Anterior cingulate cortex (tissue), 58 donors: ENCODE measurements at regions not wholly inside any gene's neighbourhood (a gene's known extent, or its start where the extent isn't known, plus 50 kb on each side); places are given as distances from the start of the nearest gene placed in this dataset.
A peak's percentile ranks its signal among the peaks of the same experiment; 100 is the strongest.

ENCODE experiments used
- DNase-seq, 58 donors: peaks; one replicate each; lab custom pipeline; 2025; lab: John Stamatoyannopoulos, UW

DNA sequence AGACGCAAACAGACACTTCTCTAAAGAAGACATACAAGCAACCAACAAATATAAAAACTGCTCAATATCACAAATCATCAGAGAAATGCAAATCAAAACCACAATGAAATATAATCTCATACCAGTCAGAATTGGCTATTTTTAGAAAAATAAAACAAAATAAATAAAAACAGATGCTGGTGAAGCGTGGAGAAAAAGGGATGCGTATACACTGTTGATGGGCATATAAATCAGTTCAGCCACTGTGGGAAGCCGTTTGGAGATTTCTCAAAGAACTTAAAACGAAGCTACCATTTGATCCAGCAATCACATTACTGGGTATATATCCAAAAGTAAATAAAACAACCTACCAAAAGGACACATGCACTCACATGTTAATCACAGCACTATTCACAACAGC lies 206.2 kb downstream of the HNMT start:
- DNase-seq, result no peak

DNA sequence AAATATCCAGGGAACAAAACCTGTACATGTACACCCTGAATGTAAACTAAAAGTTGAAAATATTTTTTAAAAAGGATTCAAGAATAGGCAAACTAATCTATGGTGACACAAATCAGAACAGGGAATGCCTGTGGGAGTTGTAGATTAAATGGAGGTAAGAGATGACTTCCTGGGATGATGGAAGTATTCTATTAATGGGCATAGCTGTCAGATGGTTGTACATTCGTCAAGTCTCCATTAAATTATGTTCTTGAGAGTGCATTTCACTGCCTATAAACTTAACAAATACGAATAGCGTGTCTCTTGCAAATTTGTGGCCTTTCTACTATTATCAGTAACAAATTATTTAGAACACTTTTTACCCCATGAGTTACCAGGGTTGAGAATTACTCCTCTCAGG lies 207.0 kb downstream of the HNMT start:
- DNase-seq, result no peak

DNA sequence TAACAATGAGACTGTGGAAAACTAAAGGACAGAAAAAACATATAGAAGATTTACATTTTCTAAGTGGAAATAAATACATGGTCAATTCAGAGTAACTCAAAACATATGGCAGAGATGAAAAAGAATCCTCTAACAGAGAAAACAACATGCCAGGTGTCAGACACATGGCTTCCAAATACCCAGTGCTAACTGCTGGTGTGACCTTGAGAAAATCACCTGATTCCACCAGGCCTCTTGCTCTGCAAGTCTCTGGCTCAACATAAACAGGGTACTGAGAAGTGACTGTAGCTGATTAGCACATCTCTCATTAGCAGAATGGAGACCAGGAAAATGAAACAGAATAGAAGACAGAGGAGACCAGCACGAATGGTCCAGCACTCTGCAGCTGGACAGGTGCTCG lies 210.8 kb downstream of the HNMT start:
- no peak for DNase-seq

DNA sequence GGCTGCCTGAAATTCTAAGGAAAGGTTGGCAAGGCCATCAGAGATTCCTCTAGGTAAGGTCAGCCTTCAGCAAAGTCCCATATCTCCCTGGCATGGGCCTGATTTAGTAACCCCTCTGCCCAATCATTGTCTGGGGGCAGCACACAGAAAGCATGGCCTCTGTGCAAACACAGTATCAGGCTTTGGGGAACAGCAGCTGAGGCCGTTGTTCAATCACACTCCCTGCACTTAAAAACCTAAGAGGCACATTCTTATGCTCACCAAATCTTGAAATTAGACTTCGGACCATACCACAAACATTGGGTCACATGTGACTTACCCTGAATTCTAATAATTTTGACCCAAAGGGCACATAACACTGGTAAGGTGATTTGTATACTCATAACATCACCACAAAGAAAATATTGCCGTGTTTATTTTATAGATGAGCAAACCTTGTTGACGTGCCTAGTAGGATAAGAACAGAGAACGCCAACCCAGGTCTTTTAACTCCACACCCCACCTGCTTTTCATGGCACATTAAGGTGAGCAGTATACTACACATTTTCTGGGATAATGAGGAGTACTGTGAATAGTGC lies 212.7 kb downstream of the HNMT start:
- DNase-seq, result no peak

DNA sequence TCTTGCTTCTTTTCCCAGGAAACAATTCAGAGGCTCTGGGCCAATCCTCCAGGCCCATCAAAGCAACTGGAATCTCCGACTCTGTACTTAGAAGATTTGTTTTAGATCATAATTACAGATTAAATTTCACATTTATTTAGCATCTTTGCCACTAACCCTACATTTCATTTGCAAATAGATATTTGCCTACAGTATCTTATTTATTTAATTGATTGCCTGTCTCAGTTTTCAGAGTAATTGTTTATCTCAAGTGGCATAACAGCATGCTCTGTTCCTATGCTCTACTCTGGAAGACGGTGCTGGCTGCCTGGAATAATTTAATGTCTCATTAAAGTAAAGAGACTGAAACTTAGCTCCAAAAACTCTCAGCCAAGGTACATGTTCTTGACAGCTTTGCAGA lies 213.4 kb downstream of the HNMT start:
- DNase-seq, result no peak

DNA sequence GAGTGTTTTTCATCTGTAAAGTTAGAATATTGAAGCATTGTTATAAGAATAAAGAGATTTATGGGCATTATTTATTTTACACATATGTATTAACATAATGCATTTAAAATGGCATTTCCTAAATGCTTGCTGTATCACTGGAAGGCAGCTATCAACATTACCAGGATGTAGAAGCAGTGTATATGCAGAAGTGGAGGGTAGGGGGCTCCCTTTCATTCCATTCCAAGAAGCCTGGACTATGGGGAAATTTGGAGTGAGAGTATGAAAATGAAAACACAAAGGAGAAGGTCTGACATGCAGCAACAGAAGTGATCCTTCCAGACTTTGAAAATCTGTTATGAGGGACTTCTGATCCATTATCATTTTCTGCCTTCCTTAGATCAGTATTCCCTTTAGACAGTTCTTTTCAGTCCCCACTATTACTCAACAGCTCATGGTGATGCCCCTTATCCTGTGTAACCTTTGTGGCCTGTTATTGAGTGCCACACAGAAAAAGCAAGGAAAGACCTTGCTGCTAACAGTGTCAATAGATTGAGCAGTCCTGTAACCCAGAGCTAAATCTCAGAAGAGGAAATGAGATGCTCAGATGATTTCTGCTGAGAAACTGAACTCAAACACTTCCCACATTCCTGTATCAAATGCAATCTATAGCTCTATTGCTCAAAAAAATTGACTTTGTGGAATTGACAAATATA lies 216.6 kb downstream of the HNMT start:
- DNase-seq, result no peak

DNA sequence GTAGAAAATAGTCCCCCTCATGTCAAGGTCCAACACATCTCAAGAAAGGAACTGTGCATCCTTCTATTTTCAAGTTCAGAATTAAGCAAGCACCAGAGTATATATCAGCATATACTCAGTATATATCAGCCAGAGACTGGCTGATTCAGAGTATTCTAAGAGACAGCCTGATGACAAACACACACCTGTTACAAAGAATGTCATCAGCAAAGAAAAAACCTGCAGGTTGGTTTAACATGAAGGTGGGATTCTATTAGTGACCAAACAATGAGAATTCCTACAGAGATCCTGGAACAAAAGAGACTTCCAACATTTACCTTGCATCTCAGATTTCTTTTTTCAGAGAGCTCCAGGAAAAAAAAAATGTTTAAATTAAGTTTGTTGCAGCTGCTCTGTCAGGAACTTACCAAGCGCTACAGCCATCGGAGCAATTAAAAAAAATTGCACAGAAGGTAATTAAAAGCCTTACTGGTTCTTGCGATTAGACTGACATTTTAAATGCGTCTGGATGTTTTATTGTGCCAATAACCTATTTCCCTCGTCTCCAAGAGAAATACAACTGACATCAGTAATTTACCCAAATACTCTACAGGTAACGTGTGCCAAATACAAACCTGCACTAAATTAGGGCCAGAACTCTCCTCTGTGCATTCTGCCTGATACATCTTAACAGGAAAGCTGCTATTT lies 218.1 kb downstream of the HNMT start:
- no peak for DNase-seq

DNA sequence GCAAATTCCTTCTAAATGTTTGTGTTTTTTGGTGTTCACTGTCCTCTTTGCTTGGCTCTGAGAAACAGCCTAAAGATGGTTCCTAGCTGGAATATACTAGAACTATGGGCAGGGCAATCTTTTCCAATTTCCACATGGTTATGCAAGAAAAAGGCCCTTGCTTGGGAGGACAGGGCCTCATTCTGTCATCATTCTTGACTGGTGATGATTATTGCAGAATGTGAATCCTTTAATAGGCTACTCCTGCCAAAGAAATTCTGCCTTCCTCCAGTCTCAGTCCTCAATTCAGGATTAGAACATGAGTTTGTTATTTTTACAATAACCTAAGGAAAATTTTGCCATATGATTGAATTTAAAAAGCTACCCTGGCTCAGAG lies 218.7 kb downstream of the HNMT start:
- DNase-seq, result no peak

DNA sequence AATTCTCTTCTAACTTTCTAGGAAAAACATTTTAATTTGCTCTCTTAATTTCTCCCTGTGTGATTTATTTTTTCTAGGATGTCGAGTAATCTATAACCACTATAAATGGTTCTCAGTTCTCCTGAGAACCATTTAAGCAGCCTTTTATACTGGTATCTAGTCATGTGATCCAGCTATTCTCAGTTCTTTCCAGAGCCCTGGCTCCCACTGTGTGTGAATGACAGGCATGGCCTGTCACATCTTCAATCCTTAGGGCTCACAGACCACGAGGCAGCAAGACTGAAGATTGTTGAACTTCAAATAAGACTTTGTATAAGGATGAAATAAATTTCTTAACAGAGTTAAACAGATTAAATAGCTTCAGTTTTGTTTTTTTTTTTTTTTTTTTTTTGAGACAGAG lies 219.4 kb downstream of the HNMT start:
- no peak for DNase-seq

DNA sequence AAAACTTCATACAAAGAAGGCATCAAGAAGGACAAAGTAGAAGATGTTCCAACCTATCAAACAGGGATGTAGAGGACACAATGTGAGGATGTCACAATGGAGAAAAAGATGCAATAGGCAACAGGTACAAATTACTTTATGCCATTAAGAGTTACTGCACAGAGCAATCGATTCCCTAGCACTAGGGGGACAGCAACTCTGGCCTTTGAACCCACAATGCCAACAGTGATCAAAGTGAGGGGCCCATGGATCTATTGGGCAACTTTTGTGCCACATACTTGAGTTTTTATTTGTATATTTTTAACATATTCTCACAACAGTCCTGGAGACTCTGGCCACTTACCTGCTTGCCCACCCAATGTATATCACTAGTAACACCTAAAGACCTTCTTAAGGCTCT lies 220.2 kb downstream of the HNMT start:
- DNase-seq, result no peak

DNA sequence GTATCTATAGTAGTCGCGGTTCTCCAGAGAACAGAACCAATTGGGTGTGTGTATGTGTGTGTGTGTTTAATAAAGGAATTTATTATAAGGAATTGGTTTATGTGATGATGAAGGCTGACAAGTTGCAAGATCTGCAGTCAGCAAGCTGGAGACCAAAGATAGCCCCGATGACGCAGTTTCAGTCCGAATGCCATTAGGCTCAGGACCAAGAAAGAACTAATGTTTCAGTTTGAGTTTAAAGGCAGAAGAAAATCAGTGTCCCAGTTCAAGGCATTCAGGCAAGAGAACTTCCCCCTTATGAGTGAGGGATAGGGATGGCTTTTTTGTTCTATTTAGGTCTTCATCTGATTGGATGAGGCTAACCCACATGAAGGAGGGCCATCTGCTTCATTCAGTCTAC lies 221.6 kb downstream of the HNMT start:
- DNase-seq, result no peak

DNA sequence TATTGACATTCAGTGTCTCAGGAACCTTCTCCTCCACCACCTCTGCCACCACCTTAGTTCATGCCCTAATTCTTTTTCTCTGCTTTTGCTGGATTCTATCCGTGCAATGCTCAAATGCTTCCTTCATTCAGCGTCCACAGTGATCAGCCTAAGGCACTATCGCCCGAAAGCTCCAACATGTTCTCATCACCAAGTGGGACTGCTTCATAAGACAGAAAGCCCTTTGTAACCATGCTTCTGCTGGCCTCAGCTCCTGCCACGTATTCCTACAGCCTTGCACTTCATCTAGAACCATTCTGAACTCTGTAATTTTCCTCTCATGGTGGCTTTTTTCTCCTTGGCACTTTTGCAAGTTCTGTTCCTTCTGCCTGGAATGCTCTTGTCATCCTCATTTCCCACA lies 222.9 kb downstream of the HNMT start:
- DNase-seq, result peak in 12 of 58 donors; percentile 2 to 50 (median 17)

DNA sequence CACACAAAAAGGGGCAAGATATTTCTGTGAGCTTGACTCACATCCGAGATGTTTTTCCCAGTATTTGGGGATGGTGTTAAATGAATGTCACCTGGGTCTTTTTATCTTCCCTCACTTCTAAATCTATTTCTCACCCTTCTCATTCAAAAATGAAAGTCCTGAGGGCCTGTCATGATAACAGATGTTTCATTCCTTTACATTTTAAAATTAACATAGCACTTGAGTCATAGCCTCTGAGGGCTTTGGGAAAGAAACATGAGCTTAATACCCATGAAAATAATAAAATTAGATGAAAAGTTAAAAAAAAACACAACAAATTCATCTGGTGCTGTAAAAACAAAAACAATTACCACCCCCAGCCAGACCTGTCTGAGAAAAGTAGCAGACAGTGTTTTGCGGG lies 226.7 kb downstream of the HNMT start:
- DNase-seq, result no peak

DNA sequence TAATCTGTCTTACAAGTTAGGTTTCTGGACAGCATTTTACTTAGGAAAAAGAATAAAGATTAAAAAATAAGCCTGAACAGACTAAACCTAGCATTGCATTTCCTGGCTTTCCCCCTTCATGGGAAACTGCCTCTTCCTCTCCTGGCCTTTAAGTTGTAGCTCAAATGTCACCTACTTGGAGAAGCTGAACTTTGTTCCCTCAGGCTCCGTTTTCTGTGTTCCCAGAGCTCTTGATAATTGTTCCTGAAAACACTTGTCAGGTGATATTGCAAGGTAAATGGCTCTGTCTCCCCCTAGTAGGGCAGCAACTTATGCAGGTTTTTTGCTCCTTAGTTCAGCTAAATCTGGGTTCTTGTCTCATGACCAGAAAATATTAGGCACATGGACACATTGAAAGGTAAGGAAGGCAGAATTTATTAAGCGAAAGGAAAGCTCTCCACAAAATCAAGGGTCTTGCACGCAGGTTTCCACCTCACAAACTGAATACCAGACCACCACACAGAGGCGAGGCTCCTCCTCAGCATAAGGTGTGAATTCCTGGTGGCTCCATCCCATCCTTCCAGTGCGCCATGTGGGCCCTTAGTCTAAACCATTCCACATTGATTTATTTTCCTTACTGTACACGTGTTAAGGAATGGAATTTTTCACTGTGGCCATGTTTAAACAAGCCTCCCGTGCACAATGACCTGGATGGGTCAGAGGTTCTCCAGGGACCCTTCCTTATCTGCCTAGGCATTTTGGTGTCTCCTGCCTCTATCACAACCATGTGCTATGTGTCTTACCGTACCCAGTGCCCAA lies 229.3 kb downstream of the HNMT start:
- no peak for DNase-seq

DNA sequence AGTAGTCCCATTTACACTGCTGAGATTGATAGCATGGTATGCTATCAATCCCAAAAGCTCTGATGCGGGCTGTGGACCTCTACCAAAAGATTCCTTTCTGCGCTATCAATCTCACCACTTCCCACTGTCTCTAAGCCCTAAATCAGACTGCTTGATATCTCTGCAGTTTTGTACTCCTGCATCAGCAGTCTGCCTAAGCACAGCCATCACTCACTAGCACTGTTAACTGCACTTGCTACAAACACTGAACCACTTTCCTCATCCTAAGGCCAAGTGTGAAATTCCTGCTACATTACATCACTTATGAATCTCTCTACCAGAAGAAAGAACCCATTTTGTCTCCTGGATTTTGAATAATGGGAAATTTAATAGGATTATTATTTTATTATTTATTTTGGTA lies 237.0 kb downstream of the HNMT start:
- DNase-seq, result no peak

DNA sequence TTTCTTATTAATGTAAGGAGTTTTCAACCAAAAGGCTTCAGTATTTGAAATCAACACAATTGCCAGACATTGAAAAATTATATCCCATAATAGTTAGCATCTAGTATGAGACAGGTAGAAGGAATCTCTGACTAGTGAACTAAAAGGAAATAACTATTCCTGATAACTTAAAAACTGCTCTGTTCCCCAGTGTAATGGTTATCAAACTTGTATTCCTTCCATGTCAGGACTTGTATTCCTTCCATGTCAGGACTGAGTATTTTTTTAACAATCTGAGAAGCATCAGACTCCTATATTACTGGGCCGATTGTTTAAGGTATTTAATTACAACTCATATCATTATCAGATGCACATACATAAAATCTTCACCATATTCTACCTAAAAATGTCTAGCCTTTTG lies 238.5 kb downstream of the HNMT start:
- no peak for DNase-seq

DNA sequence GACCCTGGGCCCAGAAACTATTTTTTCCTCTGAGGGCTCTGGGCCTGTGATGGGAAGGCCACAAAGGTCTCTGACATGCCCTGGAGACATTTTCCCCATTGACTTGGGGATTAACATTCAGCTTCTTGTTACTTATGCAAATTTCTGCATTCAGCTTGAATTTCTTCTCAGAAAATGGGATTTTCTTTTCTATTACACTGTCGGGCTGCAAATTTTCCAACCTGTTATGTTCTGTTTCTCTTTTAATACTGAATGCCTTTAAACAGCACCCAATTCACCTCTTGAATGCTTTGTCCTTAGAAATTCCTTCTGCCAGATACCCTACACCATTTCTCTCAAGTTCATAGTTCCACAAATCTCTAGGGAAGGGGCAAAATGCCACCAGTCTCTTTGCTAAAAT lies 241.0 kb downstream of the HNMT start:
- DNase-seq, result no peak

DNA sequence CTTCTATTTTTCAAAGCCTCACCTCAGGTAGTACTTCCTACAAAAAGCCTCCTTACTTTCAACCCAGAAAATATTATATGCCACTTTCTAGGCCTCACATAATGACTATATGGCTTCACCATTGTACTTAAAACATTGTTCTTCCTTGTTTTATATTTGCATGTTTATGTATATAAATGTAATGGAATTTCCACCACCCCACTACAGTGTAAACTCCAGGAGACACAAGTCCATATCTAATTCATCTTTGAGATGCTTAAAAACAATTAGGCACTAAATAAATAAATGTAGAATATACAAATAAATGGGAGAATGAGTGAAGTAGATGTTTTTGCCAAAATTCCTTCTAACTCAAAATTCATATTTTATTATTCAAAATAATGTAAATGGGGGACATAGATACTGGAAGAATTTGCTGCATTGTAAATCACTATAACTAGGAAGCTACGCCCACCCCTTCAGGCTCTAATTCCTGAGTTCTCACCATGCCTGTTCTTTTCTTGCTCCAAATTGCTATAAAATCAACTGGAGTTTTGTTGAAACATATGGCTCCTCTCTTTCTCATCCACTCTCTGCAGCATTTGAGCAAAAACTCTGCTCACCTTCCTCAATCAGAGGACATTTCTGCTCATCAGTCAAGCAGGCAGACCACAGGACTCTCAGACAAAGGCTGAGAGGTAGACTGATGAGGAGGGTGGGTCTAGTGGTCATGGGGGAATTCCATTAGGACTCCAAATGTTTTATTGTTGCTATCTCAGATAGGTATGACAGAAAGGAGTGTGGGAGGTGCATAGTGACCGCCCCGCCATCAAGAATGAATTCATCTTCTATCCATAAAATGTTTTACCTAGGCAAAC lies 243.0 kb downstream of the HNMT start:
- DNase-seq, result no peak

DNA sequence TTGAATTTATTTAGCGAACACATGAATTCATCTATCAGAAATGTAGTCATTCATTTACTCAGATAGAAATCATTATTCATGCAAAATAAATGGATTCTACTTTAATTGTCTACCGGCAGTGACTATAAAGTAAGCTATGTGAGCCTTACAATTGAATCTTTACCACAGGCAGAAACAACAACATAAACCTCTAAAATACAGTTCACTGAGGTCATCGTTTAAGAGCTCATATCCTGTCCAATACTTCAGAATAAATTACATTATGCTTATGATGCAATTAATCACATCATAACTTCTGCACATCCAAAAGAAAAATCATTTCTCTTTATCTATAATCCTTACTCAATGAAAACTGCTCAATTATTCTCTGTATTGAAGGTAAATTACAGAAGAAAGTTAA lies 244.7 kb downstream of the HNMT start:
- DNase-seq, result no peak

DNA sequence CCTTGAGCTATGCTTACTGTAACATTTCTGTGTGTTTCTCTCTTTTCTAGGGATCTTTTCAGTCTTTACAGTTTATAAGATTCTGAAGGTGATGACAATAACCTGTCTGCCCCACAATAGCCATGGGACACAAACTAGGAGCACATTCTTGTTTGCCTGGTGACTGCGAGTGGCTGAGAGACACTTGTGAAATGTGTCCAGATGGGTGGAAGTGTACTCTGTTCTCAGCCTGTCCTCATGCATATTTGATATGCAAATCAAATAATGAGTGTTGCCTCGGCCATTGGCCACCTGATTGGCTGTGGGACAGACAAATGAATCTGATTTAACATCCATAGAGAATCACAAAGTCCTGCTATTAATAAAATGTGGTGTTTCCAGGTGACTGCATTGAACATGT lies 246.2 kb downstream of the HNMT start:
- peak in 8 of 58 donors; percentile 2 to 10 (median 5) for DNase-seq
